ENCODE measurements at regions not wholly inside any gene's neighbourhood (a gene's known extent, or its start where the extent isn't known, plus 50 kb on each side); places are given as distances from the start of the nearest gene placed in this dataset.

- Mint-ChIP-seq H3K9me3 (ENCODE audit: unreplicated experiment) (no peaks in the 10 kb centered on the region), H3K36me3 (ENCODE audit: insufficient read depth, unreplicated experiment) (peaks cover 9% of the 10 kb centered on the region), H3K4me3 (ENCODE audit: unreplicated experiment) (peak overlapping the region; percentile 45), H3K4me1 (ENCODE audit: low read depth, unreplicated experiment) (peaks cover 65% of the 10 kb centered on the region), H3K27ac (ENCODE audit: unreplicated experiment) (peak overlapping the region; percentile 49), H3K27me3 (ENCODE audit: insufficient read depth, unreplicated experiment) (no peaks in the 10 kb centered on the region)
- CTCF ChIA-PET, result no interaction called here
- TF ChIP-seq, protein P1, sequence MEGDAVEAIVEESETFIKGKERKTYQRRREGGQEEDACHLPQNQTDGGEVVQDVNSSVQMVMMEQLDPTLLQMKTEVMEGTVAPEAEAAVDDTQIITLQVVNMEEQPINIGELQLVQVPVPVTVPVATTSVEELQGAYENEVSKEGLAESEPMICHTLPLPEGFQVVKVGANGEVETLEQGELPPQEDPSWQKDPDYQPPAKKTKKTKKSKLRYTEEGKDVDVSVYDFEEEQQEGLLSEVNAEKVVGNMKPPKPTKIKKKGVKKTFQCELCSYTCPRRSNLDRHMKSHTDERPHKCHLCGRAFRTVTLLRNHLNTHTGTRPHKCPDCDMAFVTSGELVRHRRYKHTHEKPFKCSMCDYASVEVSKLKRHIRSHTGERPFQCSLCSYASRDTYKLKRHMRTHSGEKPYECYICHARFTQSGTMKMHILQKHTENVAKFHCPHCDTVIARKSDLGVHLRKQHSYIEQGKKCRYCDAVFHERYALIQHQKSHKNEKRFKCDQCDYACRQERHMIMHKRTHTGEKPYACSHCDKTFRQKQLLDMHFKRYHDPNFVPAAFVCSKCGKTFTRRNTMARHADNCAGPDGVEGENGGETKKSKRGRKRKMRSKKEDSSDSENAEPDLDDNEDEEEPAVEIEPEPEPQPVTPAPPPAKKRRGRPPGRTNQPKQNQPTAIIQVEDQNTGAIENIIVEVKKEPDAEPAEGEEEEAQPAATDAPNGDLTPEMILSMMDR (IDR thresholded peaks at IDR 0.05; ENCODE audit: insufficient read depth in 1 of 2, low read depth in 1 of 2, low read length in 1 of 2, severe bottlenecking in 1 of 2, unreplicated experiment in 1 of 2), result no peak
- POLR2A ChIA-PET, result interaction anchor here (0.9 kb wide), 1 partner anchor 80 kb away, joined by 3 read pairs; no protein-coding TSS in a partner anchor
- Histone ChIP-seq H3K9me3 (no peaks in the 10 kb centered on the region), H3K36me3 (ENCODE audit: control insufficient read depth, insufficient read depth, low read length) (no peaks in the 10 kb centered on the region), H3K4me1 (peaks cover 80% of the 10 kb centered on the region), H3K4me3 (ENCODE audit: low read depth, low read length) (no peak overlapping the region), H3K27me3 (replicated peaks; ENCODE audit: control insufficient read depth, insufficient read depth, low read length) (no peaks in the 10 kb centered on the region)
- BruUV-seq (replicated peaks), result no TSS peak
- no peak for DNase-seq
- intact Hi-C loops (cut with micrococcal nuclease; ENCODE audit: unreplicated experiment), result no loop called here
These were observed 138.0 kb upstream of the EEF1E1 start for GRCh38 chr6:8240301-8240700.

- DNase-seq, result no peak
- intact Hi-C loops (cut with micrococcal nuclease; ENCODE audit: unreplicated experiment), result no loop called here
- Mint-ChIP-seq H3K4me1 (ENCODE audit: low read depth, unreplicated experiment) (peaks cover 72% of the 10 kb centered on the region), H3K9me3 (ENCODE audit: unreplicated experiment) (no peaks in the 10 kb centered on the region), H3K27me3 (ENCODE audit: insufficient read depth, unreplicated experiment) (no peaks in the 10 kb centered on the region), H3K36me3 (ENCODE audit: insufficient read depth, unreplicated experiment) (peaks cover 14% of the 10 kb centered on the region), H3K4me3 (ENCODE audit: unreplicated experiment) (peak overlapping the region; percentile 17), H3K27ac (ENCODE audit: unreplicated experiment) (peak overlapping the region; percentile 79)
- CTCF ChIA-PET, result interaction anchor here (1.0 kb wide), 1 partner anchor 10 kb away, joined by 6 read pairs; no protein-coding TSS in a partner anchor
- Histone ChIP-seq H3K9me3 (no peaks in the 10 kb centered on the region), H3K4me1 (peaks cover 85% of the 10 kb centered on the region), H3K4me3 (ENCODE audit: low read depth, low read length) (no peak overlapping the region), H3K36me3 (ENCODE audit: control insufficient read depth, insufficient read depth, low read length) (no peaks in the 10 kb centered on the region), H3K27me3 (replicated peaks; ENCODE audit: control insufficient read depth, insufficient read depth, low read length) (no peaks in the 10 kb centered on the region)
- no TSS peak for BruUV-seq (replicated peaks)
- POLR2A ChIA-PET, result interaction anchor here (0.6 kb wide), 1 partner anchor 184 kb away, joined by 14 read pairs; no protein-coding TSS in a partner anchor
- TF ChIP-seq, protein P1 (IDR thresholded peaks at IDR 0.05; ENCODE audit: insufficient read depth in 1 of 2, low read depth in 1 of 2, low read length in 1 of 2, severe bottlenecking in 1 of 2, unreplicated experiment in 1 of 2), result no peak
These were observed 136.7 kb upstream of the EEF1E1 start for GRCh38 chr6:8238773-8239683.

GRCh38 chr6:8237668-8238067 is 135.3 kb upstream of the EEF1E1 start:
- Histone ChIP-seq H3K9me3 (no peaks in the 10 kb centered on the region), H3K4me1 (peaks cover 86% of the 10 kb centered on the region), H3K36me3 (ENCODE audit: control insufficient read depth, insufficient read depth, low read length) (no peaks in the 10 kb centered on the region), H3K27me3 (replicated peaks; ENCODE audit: control insufficient read depth, insufficient read depth, low read length) (no peaks in the 10 kb centered on the region), H3K4me3 (ENCODE audit: low read depth, low read length) (no peak overlapping the region)
- H3K27ac Mint-ChIP-seq (ENCODE audit: unreplicated experiment), result peak overlapping the region; percentile 79
- H3K4me1 Mint-ChIP-seq (ENCODE audit: low read depth, unreplicated experiment), result peaks cover 61% of the 10 kb centered on the region
- no peaks in the 10 kb centered on the region for H3K27me3 Mint-ChIP-seq (ENCODE audit: insufficient read depth, unreplicated experiment)
- CTCF ChIA-PET, result interaction anchor here (1.0 kb wide), 1 partner anchor 8 kb away, joined by 6 read pairs; no protein-coding TSS in a partner anchor
- no peak for DNase-seq
- no peaks in the 10 kb centered on the region for H3K9me3 Mint-ChIP-seq (ENCODE audit: unreplicated experiment)
- POLR2A ChIA-PET, result no interaction called here
- H3K36me3 Mint-ChIP-seq (ENCODE audit: insufficient read depth, unreplicated experiment), result peaks cover 10% of the 10 kb centered on the region
- TF ChIP-seq, protein P1 (IDR thresholded peaks at IDR 0.05; ENCODE audit: insufficient read depth in 1 of 2, low read depth in 1 of 2, low read length in 1 of 2, severe bottlenecking in 1 of 2, unreplicated experiment in 1 of 2), result no peak
- no peak overlapping the region for H3K4me3 Mint-ChIP-seq (ENCODE audit: unreplicated experiment)
- intact Hi-C loops (cut with micrococcal nuclease; ENCODE audit: unreplicated experiment), result no loop called here
- BruUV-seq (replicated peaks), result no TSS peak

Measured in Caco-2 (cell line).